ENCODE measurements at regions not wholly inside any gene's neighbourhood (a gene's known extent, or its start where the extent isn't known, plus 50 kb on each side); places are given as distances from the start of the nearest gene placed in this dataset.

GRCh38 chr4:97016186-97016907, 1126.9 kb downstream of the STPG2 start:
- no TSS peak for BruUV-seq (replicated peaks)
- no peak overlapping the region for H3K4me3 ChIP-seq (ENCODE audit: low read depth in 2 of 2, low read length in 2 of 2)
- POLR2A ChIA-PET = no interaction called here

GRCh38 chr4:97027728-97028410, 1115.4 kb downstream of the STPG2 start:
- TF ChIP-seq REST (IDR thresholded peaks at IDR 0.05; ENCODE audit: insufficient read depth in 1 of 2, low read depth in 2 of 2, low read length in 1 of 2) (no peak), SIN3A (IDR thresholded peaks at IDR 0.05; ENCODE audit: borderline replicate concordance, insufficient read depth, low read depth, low read length) (no peak), POLR2AphosphoS5 (IDR thresholded peaks at IDR 0.05; ENCODE audit: low read depth, low read length) (no peak), TCF7L2 (IDR thresholded peaks at IDR 0.05; ENCODE audit: low read depth, low read length) (no peak), CTCF (IDR thresholded peaks at IDR 0.05) (no peak)
- Histone ChIP-seq H3K4me3 (ENCODE audit: low read depth in 2 of 2, low read length in 2 of 2) (no peak overlapping the region), H3K27ac (ENCODE audit: low read length) (no peak overlapping the region), H3K9me3 (ENCODE audit: control insufficient read depth, insufficient read depth, low read depth, low read length) (no peaks in the 10 kb centered on the region), H3K4me1 (ENCODE audit: control insufficient read depth, insufficient read depth, low read length) (no peaks in the 10 kb centered on the region), H3K27me3 (ENCODE audit: control insufficient read depth, insufficient read depth, low read length) (no peaks in the 10 kb centered on the region), H3K36me3 (ENCODE audit: control insufficient read depth, insufficient read depth, low read length) (no peaks in the 10 kb centered on the region)
- ChIA-PET CTCF (no interaction called here), POLR2A (no interaction called here)
- no TSS peak for BruUV-seq (replicated peaks)
- DNase-seq (ENCODE audit: low read depth, low spot score) = no peak
- intact Hi-C loops (cut with micrococcal nuclease; ENCODE audit: unreplicated experiment) = no loop called here
- no peak for ATAC-seq
- in situ Hi-C loops (cut with HindIII; ENCODE audit: low pct_unique_long_range_greater_than_20kb, low sequenced_read_pairs) = no loop called here

More at GRCh38 chr4:97016186-97016907, 1126.9 kb downstream of the STPG2 start:
- intact Hi-C loops (cut with micrococcal nuclease; ENCODE audit: unreplicated experiment) = no loop called here
- ATAC-seq (no peak), DNase-seq (ENCODE audit: low read depth, low spot score) (no peak)
- H3K36me3 ChIP-seq (ENCODE audit: control insufficient read depth, insufficient read depth, low read length) = no peaks in the 10 kb centered on the region
- no peaks in the 10 kb centered on the region for H3K9me3 ChIP-seq (ENCODE audit: control insufficient read depth, insufficient read depth, low read depth, low read length)
- no peaks in the 10 kb centered on the region for H3K27me3 ChIP-seq (ENCODE audit: control insufficient read depth, insufficient read depth, low read length)
- no peak overlapping the region for H3K27ac ChIP-seq (ENCODE audit: low read length)
- no peaks in the 10 kb centered on the region for H3K4me1 ChIP-seq (ENCODE audit: control insufficient read depth, insufficient read depth, low read length)
- CTCF ChIA-PET = no interaction called here
- no peak for TF ChIP-seq CTCF (IDR thresholded peaks at IDR 0.05)
- no peak for TF ChIP-seq SIN3A (IDR thresholded peaks at IDR 0.05; ENCODE audit: borderline replicate concordance, insufficient read depth, low read depth, low read length)
- no peak for TF ChIP-seq POLR2AphosphoS5 (IDR thresholded peaks at IDR 0.05; ENCODE audit: low read depth, low read length)
- TF ChIP-seq TCF7L2 (IDR thresholded peaks at IDR 0.05; ENCODE audit: low read depth, low read length) = no peak
- no peak for TF ChIP-seq REST (IDR thresholded peaks at IDR 0.05; ENCODE audit: insufficient read depth in 1 of 2, low read depth in 2 of 2, low read length in 1 of 2)
- in situ Hi-C loops (cut with HindIII; ENCODE audit: low pct_unique_long_range_greater_than_20kb, low sequenced_read_pairs) = no loop called here

All from Panc1 (cell line).